Osteoblast (primary cell): ENCODE measurements at regions not wholly inside any gene's neighbourhood (a gene's known extent, or its start where the extent isn't known, plus 50 kb on each side); places are given as distances from the start of the nearest gene placed in this dataset.
"Not testable (repeated sequence)": the region's sequence is repeated elsewhere in the genome, so short reads cannot be mapped to it uniquely, and the experiment has no call there.

Experiments
- DNase-seq: peaks from one replicate; pipeline ENCODE4 v3.0.0; 2011; ENCODE audit warnings: low spot score, mixed read lengths; ENCODE audit not compliant: insufficient read length; ENCODE audit errors: missing footprints
- H2AFZ ChIP-seq: 2 replicates; pipeline ENCODE4 v1.6.0; 2011; ENCODE audit warnings: mild to moderate bottlenecking, low read length
- H3K27ac ChIP-seq: 2 replicates; pipeline ENCODE4 v1.5.1; 2011; ENCODE audit warnings: mild to moderate bottlenecking, low read depth, low read length, moderate library complexity
- H3K27me3 ChIP-seq: 2 replicates; pipeline ENCODE4 v1.6.0; 2012; ENCODE audit warnings: mild to moderate bottlenecking, control low read depth, inconsistent platforms, low read length, moderate library complexity; ENCODE audit not compliant: insufficient read depth
- H3K36me3 ChIP-seq: 2 replicates; pipeline ENCODE4 v1.5.1; 2011; ENCODE audit warnings: mild to moderate bottlenecking, low read length, control low read depth, moderate library complexity; ENCODE audit not compliant: insufficient read depth
- H3K4me1 ChIP-seq: 2 replicates; pipeline ENCODE4 v1.5.1; 2011; ENCODE audit warnings: mild to moderate bottlenecking, low read length, control low read depth, moderate library complexity; ENCODE audit not compliant: insufficient read depth
- H3K4me2 ChIP-seq: 2 replicates; pipeline ENCODE4 v1.6.0; 2011; ENCODE audit warnings: mild to moderate bottlenecking, low read length; ENCODE audit not compliant: insufficient read depth
- H3K4me3 ChIP-seq: fragments of 200-600 bp; sonication (generic); 3 replicates; pipeline ENCODE4 v1.5.1; 2012; ENCODE audit warnings: mild to moderate bottlenecking, low read length, inconsistent platforms; ENCODE audit not compliant: insufficient read depth
- H3K79me2 ChIP-seq: 2 replicates; pipeline ENCODE4 v1.6.0; 2012; ENCODE audit warnings: mild to moderate bottlenecking, low read length, control low read depth, inconsistent platforms; ENCODE audit not compliant: insufficient read depth
- H3K9me3 ChIP-seq: 2 replicates; pipeline ENCODE4 v1.5.1; 2011; ENCODE audit warnings: low read depth, low read length, control low read depth
- H4K20me1 ChIP-seq: 2 replicates; pipeline ENCODE4 v1.6.0; 2012; ENCODE audit warnings: mild to moderate bottlenecking, low read length, control low read depth; ENCODE audit not compliant: insufficient read depth
- CTCF ChIP-seq: IDR thresholded peaks from 2 replicates; pipeline ENCODE4 v1.5.1; 2011; ENCODE audit warnings: mild to moderate bottlenecking, low read depth, low read length, moderate library complexity; ENCODE audit errors: extremely low read depth

DNA sequence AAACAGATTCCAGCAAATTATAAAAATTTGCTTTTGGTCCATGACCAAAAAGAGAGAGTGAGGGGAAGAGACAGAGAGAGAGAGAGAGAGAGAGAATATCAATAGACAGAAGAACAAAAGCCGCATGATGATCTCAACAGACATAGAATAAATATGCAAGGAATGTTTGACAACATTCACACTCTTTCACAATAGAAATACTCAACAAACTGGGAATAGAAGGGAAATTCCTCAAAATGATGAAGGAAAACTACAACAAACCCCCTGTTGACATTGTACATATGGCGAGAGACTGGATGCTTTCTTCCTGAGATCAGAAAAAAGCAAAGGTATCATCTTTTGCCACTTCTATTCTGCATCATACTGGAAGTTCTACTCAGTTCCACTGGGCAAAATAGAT is 309.7 kb downstream of the RAD51AP2 start:
- DNase-seq: no peak
- Histone ChIP-seq H2AFZ (no peak overlapping the region), H3K79me2 (no peaks in the 10 kb centered on the region), H3K27ac (no peak overlapping the region), H3K27me3 (no peaks in the 10 kb centered on the region), H3K36me3 (no peaks in the 10 kb centered on the region), H3K9me3 (no peaks in the 10 kb centered on the region), H3K4me2 (no peak overlapping the region), H3K4me3 (no peak overlapping the region), H3K4me1 (no peaks in the 10 kb centered on the region), H4K20me1 (no peaks in the 10 kb centered on the region)
- no peak for TF ChIP-seq CTCF

DNA sequence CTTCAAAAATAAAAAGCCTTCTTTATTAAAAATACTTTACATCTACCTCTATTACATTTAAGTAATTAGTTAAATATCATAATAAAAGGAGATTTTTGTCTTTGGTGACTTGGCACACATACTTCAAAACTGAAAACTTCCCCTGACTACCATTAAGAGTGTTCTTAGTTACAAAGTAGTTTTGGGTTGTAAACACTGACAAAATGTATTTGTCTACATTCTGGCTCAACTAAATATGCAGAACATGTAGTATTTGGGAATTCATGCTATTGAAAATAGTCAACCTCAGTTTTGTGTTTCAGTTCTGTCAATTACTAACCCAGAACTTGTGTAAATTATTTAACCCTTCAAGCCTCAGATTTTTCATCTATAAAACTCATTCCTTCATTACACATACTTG is 311.5 kb downstream of the RAD51AP2 start:
- Histone ChIP-seq H3K4me1 (no peaks in the 10 kb centered on the region), H3K4me3 (no peak overlapping the region), H3K36me3 (no peaks in the 10 kb centered on the region), H2AFZ (no peak overlapping the region), H3K79me2 (no peaks in the 10 kb centered on the region), H4K20me1 (no peaks in the 10 kb centered on the region), H3K9me3 (no peaks in the 10 kb centered on the region), H3K27me3 (no peaks in the 10 kb centered on the region), H3K27ac (no peak overlapping the region), H3K4me2 (no peak overlapping the region)
- no peak for TF ChIP-seq CTCF
- no peak for DNase-seq

GRCh38 chr2:17204214-17204613 is 314.0 kb downstream of the RAD51AP2 start:
- H3K27ac ChIP-seq, H3K36me3 ChIP-seq, H3K4me3 ChIP-seq, H4K20me1 ChIP-seq, H3K27me3 ChIP-seq, H3K4me2 ChIP-seq, H3K79me2 ChIP-seq, DNase-seq, H3K9me3 ChIP-seq, H3K4me1 ChIP-seq, H2AFZ ChIP-seq: not testable (repeated sequence)

DNA sequence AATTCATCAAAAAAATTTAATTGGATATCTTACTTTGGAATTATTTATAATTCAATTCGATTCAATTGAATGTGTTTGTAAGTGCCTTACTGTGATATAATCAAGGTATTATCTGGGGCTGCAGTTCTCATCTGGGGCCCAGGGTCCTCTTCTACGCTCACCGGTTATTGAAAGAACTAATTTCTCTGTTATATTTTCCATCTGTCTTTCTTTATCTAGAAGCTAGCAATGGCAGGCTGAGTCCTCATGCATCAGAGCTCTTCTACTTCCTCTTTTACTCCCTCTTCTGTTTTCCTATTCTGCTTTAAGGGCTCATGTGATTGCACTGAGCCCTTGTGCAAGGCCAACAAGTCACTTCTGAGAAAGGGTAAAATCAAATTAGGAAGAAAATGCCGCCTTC is 315.6 kb downstream of the RAD51AP2 start:
- not testable (repeated sequence) for H2AFZ ChIP-seq, H3K4me2 ChIP-seq, H3K27ac ChIP-seq, H3K4me1 ChIP-seq, H3K79me2 ChIP-seq, H4K20me1 ChIP-seq, H3K9me3 ChIP-seq, DNase-seq, H3K36me3 ChIP-seq, H3K27me3 ChIP-seq, H3K4me3 ChIP-seq

GRCh38 chr2:17199741-17200140 is 318.5 kb downstream of the RAD51AP2 start:
- Histone ChIP-seq H3K27ac (no peak overlapping the region), H3K4me3 (no peak overlapping the region), H4K20me1 (no peaks in the 10 kb centered on the region), H3K4me1 (no peaks in the 10 kb centered on the region), H3K79me2 (no peaks in the 10 kb centered on the region), H2AFZ (no peak overlapping the region), H3K9me3 (no peaks in the 10 kb centered on the region), H3K4me2 (no peak overlapping the region), H3K36me3 (no peaks in the 10 kb centered on the region), H3K27me3 (no peaks in the 10 kb centered on the region)
- DNase-seq: no peak
- no peak for TF ChIP-seq CTCF
